T-helper 1 cell treated with Interleukin-12 subunit alpha and Interleukin-12 subunit beta and Interleukin-4 antibody, amounts not matched to agents 30 ng/mL and 1 ng/mL, for 36 hours (primary cell): ENCODE measurements at regions not wholly inside any gene's neighbourhood (a gene's known extent, or its start where the extent isn't known, plus 50 kb on each side); places are given as distances from the start of the nearest gene placed in this dataset.
"Not testable (repeated sequence)": the region's sequence is repeated elsewhere in the genome, so short reads cannot be mapped to it uniquely, and the experiment has no call there.

ENCODE experiments used
- intact Hi-C: fragments of 100-400 bp; cut with micrococcal nuclease; formaldehyde crosslinking; loops from one replicate; pipeline ENCODE4 v1.15.1; 2024

DNA sequence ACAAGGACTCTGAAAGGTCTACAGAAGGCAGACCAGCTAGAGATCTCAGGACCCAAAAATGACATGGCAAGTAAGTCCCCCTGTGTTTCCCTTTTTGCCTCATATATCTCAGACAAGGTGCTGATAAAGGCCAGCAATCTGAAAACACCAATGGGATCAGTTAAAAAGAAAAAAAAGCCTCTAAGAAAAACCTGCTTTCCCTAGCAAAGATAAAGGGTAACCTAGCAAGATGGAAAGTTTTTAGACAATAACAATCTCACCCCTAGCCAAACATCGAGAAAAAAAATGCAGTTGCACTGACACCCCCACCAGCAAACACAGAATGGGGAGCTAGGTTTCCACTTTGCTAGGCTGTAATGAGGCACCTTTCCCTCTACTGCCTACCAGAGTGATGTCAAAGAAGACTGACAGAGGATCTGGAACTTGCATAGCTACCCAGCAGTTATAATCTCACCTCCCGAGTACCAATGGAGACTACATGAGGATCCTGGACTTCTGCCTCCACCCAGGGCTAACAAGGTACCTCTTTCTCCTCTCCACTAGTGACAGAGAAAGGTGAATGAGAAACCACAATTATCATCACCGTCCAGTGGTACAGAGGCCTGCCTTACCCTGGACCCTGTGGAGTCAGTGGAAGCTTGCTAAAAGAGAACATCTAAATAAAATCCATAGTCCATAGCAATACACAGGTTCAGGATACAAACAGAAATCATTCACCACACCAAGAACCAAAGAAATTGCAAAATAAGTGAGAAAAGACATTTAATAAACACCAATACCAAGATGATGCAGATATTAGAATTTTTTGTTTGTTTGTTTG, 240.8 kb downstream of the ARHGAP12 start:
- intact Hi-C loops = loop anchor here (2.0 to 5.0 kb wide), 6 partner anchors 19 to 903 kb away; no protein-coding TSS in a partner anchor

DNA sequence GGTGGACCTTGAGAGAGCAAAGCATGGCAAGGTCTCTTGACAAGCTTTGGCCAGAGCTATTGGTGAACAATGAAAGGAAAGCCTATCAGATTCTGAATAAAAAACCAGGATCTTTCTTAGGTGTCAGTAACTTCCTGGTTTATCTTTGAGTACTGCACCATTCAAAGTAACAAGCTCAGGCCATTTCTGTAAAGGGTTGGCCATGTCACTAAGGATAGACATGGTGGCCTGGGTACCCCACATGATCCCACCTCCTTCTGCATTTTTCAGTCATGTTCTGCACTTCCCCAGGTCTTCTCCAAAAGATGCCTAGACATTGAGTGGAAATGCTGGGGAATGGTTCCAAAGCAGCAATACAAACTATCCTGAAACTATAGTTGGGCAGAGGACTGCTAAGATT, 242.0 kb downstream of the ARHGAP12 start:
- intact Hi-C loops = loop anchor here (2.0 to 5.0 kb wide), 4 partner anchors 58 to 902 kb away; no protein-coding TSS in a partner anchor

DNA sequence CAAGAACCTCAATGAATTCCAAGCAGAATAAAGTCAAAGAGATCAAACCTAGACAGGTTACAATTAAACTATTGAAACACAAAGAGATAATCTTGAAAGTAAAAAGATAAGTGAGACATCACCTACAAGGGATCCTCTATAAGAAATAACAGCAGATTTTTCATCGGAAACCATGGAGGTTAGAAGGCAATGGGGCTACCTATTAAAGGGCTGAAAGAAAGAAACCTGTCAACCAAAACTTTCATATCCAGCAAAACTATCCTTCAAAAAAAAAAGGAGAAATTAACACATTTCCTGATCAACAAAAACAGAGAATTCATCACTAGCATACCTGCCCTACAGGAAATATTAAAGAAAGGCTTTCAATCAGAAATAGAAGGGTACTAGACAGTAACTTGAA, 244.9 kb downstream of the ARHGAP12 start:
- intact Hi-C loops = no loop called here

DNA sequence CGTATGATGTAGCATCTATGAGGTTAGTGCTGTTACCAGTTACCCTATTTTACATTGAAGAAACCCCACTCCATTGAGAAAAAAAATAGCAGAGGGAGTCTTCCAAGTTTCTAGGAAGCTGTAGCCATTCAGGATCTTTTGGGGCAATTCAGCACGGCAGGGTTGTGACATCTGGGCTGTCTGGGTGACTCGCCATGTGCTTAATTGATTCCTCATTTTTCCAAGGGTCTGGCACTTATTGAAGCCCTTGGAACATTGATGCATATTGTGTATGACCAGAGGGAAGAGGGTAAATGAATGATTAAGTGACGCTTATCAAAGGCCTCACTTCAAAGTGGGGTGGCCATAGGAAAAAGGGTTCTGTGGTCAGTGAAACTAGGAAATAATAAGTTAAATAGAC, 248.7 kb downstream of the ARHGAP12 start:
- intact Hi-C loops = no loop called here

DNA sequence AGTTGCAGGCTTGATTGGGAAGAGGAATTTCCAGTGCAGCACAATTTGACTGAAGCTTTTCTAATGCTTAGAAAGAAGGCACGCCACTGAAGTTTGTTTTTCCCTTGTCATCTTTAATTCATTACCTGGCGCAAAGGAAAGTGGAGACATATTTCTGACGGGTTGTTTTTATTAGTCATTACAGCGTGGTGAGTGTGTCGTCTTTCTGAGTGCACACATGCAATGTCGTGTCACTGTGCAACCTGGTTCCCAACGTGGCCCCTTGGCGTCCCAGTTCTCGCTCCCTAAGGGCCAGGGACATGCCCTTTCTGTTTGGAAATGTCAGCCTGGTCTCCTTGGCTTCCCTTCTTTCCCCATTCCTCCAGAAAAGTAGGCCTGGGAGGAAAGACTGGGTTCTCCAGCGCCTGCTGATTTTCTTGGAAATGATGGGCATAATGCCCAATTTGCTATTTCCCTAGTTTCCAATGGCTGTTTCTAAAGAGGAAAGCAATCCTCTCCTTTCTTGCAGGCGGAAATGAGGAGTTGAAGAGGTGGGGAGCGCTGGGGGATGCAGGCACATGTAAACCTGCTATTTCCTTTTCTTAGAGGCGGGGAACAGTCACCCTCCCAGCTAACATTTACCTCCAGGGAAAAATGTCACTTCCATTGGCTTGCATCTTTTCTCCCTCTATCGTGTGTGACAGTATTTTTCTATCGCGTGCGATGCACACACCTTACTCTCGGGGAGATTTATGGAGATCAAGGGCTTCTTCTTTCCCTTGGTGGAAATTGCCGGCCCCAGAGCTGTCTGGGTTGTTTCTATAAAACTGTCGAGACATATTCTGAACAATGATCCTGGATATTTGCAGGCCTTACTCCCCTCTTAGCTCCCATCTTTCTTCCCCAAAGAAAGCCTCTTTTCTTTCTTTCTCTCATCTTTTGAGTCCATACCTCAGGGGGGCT, 249.8 kb downstream of the ARHGAP12 start:
- intact Hi-C loops = no loop called here

DNA sequence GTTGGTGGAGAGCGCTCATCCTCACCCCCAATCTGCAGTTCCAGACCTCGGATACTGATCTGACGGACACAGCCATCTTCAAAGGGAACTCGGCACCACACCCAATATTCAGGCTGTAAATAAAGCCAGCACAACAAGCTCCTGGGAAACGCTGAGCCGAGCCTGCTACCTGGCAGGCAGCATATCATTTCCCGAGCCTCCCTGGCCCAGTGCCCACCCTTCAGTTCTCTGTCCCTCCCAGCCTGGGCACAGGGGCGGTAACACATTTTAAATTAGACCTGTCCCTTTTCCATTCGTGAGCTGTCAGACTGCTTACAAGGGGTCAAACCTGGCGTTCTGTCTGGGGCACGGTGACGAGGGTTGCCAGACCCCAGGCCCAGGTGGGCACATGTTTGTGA, 250.5 kb downstream of the ARHGAP12 start:
- intact Hi-C loops = no loop called here

DNA sequence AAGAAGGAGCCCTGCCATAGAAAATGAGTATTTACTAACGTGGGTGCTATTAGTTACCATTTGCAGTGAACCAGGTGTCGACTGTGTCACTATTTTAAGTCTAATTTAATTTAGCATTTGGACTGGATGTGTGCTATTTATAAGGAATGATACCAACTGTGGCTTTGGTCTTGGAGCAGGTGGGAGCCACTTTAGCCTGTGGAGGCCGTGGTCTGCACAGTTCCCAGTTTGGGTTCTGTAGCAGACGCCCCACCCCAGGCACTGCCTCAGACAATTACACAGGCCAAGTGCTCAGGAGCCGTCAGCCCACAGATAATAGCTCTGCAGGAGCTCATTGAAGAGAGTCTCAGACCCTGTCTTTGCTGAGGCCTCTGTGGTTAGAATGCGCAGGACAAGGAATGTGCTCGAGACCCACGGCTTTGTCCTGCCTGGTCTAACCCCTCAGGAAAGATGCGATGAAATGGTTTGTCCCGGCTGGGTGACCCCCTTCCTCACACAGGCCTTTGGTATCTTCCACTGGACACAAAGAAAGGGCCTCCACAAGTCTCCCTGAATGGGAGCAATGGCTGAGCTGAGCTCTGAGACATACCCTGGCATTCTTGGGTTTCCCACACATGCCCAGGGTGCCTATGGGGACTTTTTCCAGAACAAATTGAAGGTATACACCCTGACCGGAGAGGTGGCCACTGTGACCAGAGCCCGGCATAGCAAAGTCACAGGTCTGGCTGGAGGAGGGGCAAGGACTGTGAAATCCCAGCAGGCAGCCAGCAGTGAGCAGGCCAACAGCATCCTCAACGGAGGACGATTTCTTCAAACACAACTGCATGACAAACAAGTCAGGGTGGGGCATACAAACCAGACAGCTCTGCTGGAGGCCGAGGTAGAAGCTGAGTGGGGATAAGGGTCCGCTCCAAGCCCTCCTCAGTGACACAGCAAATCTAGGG, 251.2 kb downstream of the ARHGAP12 start:
- intact Hi-C loops = no loop called here

DNA sequence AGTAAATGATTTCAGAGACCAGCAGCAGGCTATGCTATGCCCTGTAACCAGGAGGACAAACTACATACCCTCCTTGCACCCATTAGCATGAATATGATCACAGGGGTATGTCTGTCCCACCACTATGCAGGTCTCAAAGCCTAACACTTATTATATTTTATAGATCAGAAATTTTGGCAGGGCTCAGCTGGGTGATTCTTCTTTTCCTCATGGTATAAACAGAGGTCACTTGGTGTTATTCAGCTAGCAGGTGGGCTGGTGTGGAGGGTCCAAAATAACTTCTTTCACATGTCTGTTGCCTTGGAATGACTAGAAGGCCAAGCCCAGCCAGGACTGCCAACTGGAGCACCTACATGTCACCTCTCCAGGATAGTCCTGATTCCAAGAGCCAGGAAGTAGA, 252.9 kb downstream of the ARHGAP12 start:
- intact Hi-C loops = no loop called here

DNA sequence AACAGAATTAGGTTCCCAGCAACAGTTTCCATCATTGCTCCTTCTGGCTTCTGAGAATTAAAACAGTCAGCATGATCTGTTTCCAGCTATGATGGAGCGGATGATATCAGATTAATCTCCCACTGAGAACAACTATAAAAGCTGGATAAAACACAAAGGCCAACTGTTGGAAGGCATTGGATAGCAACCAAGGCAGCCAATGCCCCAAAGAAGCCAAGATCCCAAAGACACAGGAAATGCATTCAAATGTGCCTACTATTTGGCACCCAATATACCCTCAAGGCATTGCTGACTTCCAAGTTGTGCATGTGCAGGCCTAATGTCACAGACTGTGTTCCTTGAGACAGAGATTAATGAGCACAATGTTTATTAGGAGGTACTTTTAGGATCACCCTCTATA, 259.3 kb downstream of the ARHGAP12 start:
- intact Hi-C loops = no loop called here

DNA sequence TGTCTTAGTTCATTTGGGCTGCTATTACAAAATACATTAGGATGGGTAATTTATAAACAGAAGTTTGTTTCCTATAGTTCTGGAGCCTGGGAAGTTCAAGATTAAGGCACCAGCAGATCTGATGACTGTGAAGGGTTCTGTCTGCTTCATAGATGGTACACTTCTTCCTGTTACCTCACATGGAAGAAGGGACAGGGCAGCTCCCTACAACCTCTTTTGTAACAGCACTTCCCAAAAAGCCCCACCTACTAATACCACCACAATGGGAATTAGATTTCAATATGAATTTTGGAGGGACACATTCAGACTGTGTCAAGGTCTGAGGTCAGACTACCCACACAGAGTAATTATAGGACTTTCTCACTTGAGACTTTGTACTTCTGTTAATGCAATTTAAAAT, 260.3 kb downstream of the ARHGAP12 start:
- intact Hi-C loops = no loop called here

DNA sequence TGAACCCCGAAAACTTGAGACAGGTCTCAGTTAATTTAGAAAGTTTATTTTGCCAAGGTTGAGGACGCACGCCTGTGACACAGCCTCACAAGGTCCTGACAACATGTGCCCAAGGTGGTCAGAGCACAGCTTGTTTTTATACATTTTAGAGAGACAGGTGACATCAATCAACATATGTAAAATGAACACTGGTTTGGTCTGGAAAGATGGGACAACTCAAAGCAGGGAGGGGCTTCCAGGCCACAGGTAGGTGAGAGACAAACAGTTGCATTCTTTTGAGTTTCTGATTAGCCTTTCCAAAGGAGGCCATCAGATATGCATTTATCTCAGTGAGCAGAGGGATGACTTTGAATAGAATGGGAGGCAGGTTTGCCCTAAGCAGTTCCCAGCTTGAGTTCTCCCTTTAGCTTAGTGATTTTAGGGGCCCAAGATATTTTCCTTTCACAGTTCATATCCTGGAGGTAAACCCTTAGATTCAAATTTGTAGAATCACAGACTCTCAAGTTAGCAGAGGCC, 262.8 kb downstream of the ARHGAP12 start:
- intact Hi-C loops = not testable (repeated sequence)

DNA sequence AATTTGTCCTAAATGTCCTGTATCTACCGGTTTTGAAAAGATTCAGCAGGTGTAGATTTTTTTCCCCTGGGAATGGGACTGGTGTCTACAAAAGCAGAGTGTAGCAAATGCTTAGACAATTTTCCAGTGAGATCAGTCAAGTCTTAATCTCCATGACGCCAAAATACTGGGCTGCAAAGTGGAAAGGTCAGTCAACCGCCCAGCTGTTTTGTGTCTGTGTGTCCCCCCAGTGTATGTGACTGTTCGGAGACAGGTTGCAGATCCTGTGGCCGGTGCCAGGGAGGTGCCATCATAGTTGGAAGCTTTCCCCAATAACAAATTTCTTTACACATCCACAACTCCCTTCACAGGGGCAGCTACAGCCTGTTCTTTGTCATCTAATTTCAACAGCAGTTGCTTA, 263.8 kb downstream of the ARHGAP12 start:
- intact Hi-C loops = no loop called here

DNA sequence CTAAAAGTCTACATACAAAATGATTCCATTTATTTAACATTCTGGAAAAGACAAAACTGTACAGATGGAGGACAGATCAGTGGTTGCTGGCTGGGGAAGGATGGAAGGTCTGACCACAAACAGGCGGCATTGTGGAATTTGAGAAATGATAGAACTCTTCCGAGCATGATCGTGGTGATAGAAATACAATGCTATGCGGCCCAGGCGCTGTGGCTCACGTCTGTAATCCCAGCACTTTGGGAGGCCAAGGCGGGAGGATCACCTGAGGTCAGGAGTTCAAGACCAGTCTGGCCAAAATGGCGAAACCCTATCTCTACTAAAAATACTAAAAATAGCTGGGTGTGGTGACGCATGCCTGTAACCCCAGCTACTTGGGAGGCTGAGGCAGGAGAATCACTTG, 264.6 kb downstream of the ARHGAP12 start:
- intact Hi-C loops = not testable (repeated sequence)

DNA sequence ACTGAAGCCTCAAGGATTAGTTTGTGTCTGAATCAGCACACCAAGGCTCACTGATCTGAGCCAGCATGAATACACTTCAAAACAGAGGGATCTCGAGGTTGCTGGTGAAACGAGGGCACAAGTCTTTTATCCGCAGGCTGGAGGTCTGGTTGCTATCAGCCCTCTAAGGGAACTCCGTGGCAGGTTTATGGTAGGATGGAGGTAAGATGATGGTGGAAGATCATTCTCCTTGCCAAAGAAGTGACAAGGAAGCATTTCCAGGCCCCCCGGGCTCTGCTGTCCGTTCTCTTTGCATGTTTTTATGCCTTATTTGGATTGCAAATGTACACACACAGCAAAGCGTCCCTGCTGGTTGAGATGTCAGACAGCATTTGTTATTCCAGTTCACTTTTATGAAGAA, 268.3 kb downstream of the ARHGAP12 start:
- intact Hi-C loops = no loop called here

DNA sequence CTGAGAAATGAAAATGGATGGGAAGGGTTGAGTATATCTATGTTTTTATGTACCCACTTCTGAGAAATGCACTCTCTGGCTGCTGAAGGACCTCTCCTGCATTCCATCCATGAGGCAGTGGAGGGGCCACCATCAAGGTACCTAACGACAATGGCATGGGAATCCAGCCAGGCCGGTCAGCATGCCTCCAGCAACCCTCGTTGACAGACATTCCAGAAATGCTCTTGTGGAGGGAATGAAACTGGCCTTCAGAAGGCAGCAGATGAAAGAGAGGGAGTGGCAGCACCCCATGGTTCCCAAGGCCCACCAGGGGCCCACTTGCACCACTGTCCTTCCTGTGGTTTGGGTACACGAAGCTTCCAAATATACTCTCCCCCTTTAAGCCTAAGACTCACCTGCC, 269.0 kb downstream of the ARHGAP12 start:
- intact Hi-C loops = no loop called here

DNA sequence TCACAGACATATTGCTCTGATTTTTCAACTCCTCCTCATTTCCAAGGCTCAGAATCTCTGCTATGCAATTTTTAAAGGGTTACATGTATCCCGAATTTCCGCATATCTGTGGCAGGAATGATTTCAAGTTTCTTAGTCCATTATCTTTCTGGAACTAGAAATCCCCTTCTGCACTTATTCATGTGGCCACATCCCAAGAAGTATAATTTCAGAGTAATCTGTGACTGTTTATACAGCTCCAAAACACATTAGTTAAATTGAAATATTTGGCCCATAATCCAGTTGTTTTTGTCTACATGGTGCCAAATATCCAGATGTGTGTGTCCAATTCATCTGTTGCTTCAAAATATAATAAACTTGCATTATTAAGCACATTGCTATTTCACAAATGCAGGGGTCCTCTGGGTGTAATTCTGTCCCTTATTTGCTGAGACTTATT, 271.2 kb downstream of the ARHGAP12 start:
- intact Hi-C loops = no loop called here

DNA sequence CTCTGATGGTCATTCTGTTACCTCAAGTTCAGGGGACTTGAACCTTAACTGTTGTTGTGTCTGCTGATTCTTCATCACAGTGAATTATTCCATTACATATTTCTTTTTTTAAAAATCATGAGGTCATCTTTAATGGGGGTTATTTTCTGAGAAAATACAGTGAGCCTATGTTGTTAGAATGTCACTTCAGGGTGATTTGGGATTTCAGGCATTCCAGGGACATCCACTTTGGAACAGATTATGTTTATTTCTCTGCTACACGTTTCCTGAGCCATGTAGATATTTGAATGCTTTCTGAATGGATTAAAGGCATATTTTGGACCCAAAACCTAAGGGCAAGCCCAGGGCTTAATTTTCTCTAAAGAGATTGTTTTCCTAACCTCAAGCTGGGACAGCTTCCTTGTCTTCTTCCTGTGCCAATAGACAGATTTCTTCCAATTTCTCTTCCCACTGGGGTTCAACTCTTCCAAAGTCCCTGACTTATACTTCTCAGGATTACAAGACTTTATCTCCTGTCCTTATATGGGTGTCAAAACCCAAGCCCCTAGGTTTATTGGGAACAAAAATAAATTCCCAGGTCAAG, 271.7 kb downstream of the ARHGAP12 start:
- intact Hi-C loops = no loop called here

DNA sequence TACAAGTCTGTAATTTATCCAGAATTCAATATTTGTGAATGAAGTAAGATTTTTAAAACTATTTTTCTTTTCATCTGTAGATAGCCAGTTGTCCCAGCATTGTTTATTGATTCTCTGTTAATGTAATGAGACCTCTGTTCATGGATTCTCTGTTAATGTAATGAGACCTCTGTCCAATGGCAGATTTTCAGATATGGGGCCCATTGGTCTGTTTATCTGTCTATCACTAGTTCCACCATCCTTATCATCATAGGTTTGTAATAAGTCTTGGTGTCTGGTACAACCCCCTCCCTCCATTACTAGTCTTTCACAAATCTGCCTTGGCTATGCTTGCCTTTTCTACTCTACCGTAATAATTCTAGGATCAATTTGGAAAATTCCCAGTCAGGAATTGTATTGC, 276.6 kb downstream of the ARHGAP12 start:
- intact Hi-C loops = no loop called here

DNA sequence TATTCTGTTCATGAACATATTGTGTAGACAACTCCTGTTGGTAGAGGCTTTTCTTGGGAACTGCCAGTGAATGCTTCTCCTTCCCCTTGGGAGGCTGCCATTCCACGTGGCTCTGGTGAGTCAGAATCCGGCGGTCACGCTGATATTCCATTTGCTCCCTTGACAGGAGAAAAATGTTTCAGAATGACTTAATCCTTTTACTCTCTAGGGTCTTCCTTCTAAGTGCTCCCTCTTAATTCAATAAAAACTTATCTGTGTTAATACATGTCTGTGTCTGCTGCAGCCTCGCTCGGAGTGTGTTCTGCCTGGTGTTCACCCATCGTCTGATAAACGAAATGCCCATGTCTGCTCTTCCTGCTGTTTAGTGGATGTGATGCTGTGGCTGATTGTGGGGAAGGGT, 278.6 kb downstream of the ARHGAP12 start:
- intact Hi-C loops = no loop called here

DNA sequence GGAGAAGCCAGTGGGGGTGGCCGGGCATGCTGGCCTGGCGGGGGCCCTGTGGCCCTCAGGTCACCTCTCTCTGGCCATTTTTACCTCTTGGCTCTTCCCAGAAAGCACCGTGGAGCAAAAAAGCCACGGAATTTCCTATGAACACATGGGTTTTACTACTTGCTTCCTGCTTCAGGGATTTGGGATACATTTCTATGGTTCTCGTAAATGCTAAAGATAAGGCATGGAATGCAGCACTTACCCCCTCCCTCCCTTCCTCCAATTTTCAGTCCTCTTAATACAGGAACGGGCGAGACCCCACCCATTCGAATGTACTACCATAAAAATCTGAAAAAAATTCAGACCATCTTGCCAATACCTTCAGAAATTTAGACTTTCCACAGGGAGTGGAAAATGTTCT, 279.7 kb downstream of the ARHGAP12 start:
- intact Hi-C loops = no loop called here

DNA sequence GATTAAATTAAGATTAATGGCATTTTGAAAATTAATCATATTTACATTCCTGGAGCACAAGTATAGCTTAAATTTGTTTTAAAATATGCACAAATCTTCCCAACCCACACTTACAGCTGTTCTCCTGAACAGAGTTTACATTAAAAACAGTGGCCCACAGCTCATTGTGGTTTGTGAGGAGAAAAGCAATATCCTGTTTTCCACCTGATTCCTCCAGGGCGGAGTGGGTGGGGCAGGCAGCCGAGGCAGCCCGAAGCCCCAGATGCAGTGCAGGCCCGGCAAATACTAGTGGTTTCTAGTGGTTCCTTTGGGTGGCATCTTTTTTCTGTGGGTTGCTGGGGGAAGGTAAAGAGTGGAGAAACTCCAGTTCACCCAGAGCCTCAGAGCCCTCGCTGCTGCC, 280.8 kb downstream of the ARHGAP12 start:
- intact Hi-C loops = no loop called here
